PC-3 (cell line): ENCODE measurements at regions not wholly inside any gene's neighbourhood (a gene's known extent, or its start where the extent isn't known, plus 50 kb on each side); places are given as distances from the start of the nearest gene placed in this dataset.

Experiments
- EZH2 ChIP-seq: fragments of 300-600 bp; sonication (generic); IDR thresholded peaks from one replicate; pipeline ENCODE4 v1.6.1; 2017; ENCODE audit warnings: antibody characterized with exemption, mild to moderate bottlenecking, low read length; ENCODE audit not compliant: unreplicated experiment
- TF ChIP-seq, protein P1 (sequence below): fragments of 300-600 bp; sonication (generic); conservative IDR thresholded peaks from 2 replicates; pipeline ENCODE4 v1.5.1; 2017; ENCODE audit warnings: antibody characterized with exemption, low read depth, mild to moderate bottlenecking, low read length

- TF ChIP-seq EZH2, result no peak
- TF ChIP-seq, protein P1, sequence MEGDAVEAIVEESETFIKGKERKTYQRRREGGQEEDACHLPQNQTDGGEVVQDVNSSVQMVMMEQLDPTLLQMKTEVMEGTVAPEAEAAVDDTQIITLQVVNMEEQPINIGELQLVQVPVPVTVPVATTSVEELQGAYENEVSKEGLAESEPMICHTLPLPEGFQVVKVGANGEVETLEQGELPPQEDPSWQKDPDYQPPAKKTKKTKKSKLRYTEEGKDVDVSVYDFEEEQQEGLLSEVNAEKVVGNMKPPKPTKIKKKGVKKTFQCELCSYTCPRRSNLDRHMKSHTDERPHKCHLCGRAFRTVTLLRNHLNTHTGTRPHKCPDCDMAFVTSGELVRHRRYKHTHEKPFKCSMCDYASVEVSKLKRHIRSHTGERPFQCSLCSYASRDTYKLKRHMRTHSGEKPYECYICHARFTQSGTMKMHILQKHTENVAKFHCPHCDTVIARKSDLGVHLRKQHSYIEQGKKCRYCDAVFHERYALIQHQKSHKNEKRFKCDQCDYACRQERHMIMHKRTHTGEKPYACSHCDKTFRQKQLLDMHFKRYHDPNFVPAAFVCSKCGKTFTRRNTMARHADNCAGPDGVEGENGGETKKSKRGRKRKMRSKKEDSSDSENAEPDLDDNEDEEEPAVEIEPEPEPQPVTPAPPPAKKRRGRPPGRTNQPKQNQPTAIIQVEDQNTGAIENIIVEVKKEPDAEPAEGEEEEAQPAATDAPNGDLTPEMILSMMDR, result no peak
Measured at GRCh38 chrX:42460706-42461105, 317.3 kb downstream of the PPP1R2C start.
